ENCODE measurements at regions not wholly inside any gene's neighbourhood (a gene's known extent, or its start where the extent isn't known, plus 50 kb on each side); places are given as distances from the start of the nearest gene placed in this dataset.

DNA sequence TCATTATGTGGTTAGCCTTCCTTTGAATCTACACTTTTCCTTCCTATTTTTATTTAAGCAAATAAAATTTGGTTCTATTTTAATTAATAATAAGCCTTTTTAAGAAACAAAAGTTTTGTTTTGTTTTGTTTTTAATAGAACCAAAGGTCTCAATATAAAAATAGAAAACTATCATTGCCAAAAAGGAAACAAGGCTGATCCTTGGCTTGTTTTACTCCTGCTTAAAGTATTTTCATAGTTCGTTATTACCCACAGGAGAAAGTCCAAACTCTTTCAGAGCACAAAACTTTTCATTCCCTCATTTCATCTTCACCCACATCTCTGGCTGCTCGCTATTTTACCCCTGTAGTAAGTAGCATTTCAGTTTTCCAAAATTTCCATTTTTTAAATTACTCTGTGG, 374.8 kb downstream of the SEMA3D start:
- TF ChIP-seq, protein P1, sequence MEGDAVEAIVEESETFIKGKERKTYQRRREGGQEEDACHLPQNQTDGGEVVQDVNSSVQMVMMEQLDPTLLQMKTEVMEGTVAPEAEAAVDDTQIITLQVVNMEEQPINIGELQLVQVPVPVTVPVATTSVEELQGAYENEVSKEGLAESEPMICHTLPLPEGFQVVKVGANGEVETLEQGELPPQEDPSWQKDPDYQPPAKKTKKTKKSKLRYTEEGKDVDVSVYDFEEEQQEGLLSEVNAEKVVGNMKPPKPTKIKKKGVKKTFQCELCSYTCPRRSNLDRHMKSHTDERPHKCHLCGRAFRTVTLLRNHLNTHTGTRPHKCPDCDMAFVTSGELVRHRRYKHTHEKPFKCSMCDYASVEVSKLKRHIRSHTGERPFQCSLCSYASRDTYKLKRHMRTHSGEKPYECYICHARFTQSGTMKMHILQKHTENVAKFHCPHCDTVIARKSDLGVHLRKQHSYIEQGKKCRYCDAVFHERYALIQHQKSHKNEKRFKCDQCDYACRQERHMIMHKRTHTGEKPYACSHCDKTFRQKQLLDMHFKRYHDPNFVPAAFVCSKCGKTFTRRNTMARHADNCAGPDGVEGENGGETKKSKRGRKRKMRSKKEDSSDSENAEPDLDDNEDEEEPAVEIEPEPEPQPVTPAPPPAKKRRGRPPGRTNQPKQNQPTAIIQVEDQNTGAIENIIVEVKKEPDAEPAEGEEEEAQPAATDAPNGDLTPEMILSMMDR (IDR thresholded peaks at IDR 0.05; ENCODE audit: low read depth, low read length): no peak
- no peak for TF ChIP-seq EZH2phosphoT487 (IDR thresholded peaks at IDR 0.05; ENCODE audit: low read depth)
- Histone ChIP-seq H3K36me3 (replicated peaks; ENCODE audit: low read depth, low read length) (no peaks in the 10 kb centered on the region), H3K27ac (ENCODE audit: low read length) (no peak overlapping the region), H2AFZ (ENCODE audit: low read depth, low read length) (no peak overlapping the region), H3K9me3 (ENCODE audit: insufficient read depth, low read length) (no peaks in the 10 kb centered on the region), H3K4me3 (ENCODE audit: low read length) (no peak overlapping the region), H3K9ac (ENCODE audit: low read length) (no peak overlapping the region), H4K20me1 (ENCODE audit: insufficient read depth, low read length) (no peaks in the 10 kb centered on the region), H3K4me2 (ENCODE audit: low read length) (no peak overlapping the region), H3K79me2 (ENCODE audit: low read length) (no peaks in the 10 kb centered on the region), H3K27me3 (ENCODE audit: low read depth, low read length) (no peaks in the 10 kb centered on the region), H3K4me1 (ENCODE audit: low read length) (no peaks in the 10 kb centered on the region)

DNA sequence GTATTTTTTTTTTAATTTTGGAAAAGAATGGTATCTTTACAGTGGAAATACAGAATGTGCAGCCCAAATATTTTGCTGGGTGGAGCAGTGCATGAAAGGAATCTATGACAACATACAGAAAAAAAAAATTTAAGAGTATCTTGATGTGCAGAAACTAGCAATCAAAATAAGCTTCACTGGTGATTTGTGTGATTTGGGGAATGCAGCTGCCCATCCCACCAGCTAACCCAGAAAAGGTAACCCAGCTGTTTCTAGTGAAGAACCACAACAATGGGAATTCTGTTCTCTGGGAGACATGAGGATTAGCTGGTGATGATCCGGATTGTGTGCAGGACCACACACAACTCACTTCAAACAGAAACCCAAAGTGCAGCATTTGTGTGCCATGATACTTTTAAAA, 375.5 kb downstream of the SEMA3D start:
- H4K20me1 ChIP-seq (ENCODE audit: insufficient read depth, low read length): no peaks in the 10 kb centered on the region
- no peak overlapping the region for H2AFZ ChIP-seq (ENCODE audit: low read depth, low read length)
- TF ChIP-seq EZH2phosphoT487 (IDR thresholded peaks at IDR 0.05; ENCODE audit: low read depth): no peak
- TF ChIP-seq, protein P1 (IDR thresholded peaks at IDR 0.05; ENCODE audit: low read depth, low read length): no peak
- no peaks in the 10 kb centered on the region for H3K27me3 ChIP-seq (ENCODE audit: low read depth, low read length)
- H3K79me2 ChIP-seq (ENCODE audit: low read length): no peaks in the 10 kb centered on the region
- H3K9me3 ChIP-seq (ENCODE audit: insufficient read depth, low read length): no peaks in the 10 kb centered on the region
- H3K4me3 ChIP-seq (ENCODE audit: low read length): no peak overlapping the region
- H3K27ac ChIP-seq (ENCODE audit: low read length): no peak overlapping the region
- no peak overlapping the region for H3K4me2 ChIP-seq (ENCODE audit: low read length)
- H3K4me1 ChIP-seq (ENCODE audit: low read length): no peaks in the 10 kb centered on the region
- no peak overlapping the region for H3K9ac ChIP-seq (ENCODE audit: low read length)
- no peaks in the 10 kb centered on the region for H3K36me3 ChIP-seq (replicated peaks; ENCODE audit: low read depth, low read length)

- H3K36me3 ChIP-seq (replicated peaks; ENCODE audit: low read depth, low read length): no peaks in the 10 kb centered on the region
- H2AFZ ChIP-seq (ENCODE audit: low read depth, low read length): no peak overlapping the region
Observed at GRCh38 chr7:84809877-84810276, 377.0 kb downstream of the SEMA3D start.

GRCh38 chr7:84803979-84804378, 382.9 kb downstream of the SEMA3D start:
- Histone ChIP-seq H3K27ac (ENCODE audit: low read length) (no peak overlapping the region), H3K4me2 (ENCODE audit: low read length) (no peak overlapping the region), H3K4me3 (ENCODE audit: low read length) (no peak overlapping the region), H3K27me3 (ENCODE audit: low read depth, low read length) (no peaks in the 10 kb centered on the region), H3K36me3 (replicated peaks; ENCODE audit: low read depth, low read length) (no peaks in the 10 kb centered on the region), H3K9ac (ENCODE audit: low read length) (no peak overlapping the region), H3K79me2 (ENCODE audit: low read length) (no peaks in the 10 kb centered on the region), H3K9me3 (ENCODE audit: insufficient read depth, low read length) (no peaks in the 10 kb centered on the region), H2AFZ (ENCODE audit: low read depth, low read length) (no peak overlapping the region), H4K20me1 (ENCODE audit: insufficient read depth, low read length) (no peaks in the 10 kb centered on the region), H3K4me1 (ENCODE audit: low read length) (no peaks in the 10 kb centered on the region)
- TF ChIP-seq, protein P1 (IDR thresholded peaks at IDR 0.05; ENCODE audit: low read depth, low read length): no peak
- no peak for TF ChIP-seq EZH2phosphoT487 (IDR thresholded peaks at IDR 0.05; ENCODE audit: low read depth)

More at GRCh38 chr7:84809877-84810276, 377.0 kb downstream of the SEMA3D start:
- Histone ChIP-seq H3K9me3 (ENCODE audit: insufficient read depth, low read length) (no peaks in the 10 kb centered on the region), H3K4me1 (ENCODE audit: low read length) (no peaks in the 10 kb centered on the region), H3K27ac (ENCODE audit: low read length) (no peak overlapping the region), H3K4me3 (ENCODE audit: low read length) (no peak overlapping the region), H3K27me3 (ENCODE audit: low read depth, low read length) (no peaks in the 10 kb centered on the region), H4K20me1 (ENCODE audit: insufficient read depth, low read length) (no peaks in the 10 kb centered on the region), H3K9ac (ENCODE audit: low read length) (no peak overlapping the region), H3K79me2 (ENCODE audit: low read length) (no peaks in the 10 kb centered on the region), H3K4me2 (ENCODE audit: low read length) (no peak overlapping the region)
- TF ChIP-seq, protein P1 (IDR thresholded peaks at IDR 0.05; ENCODE audit: low read depth, low read length): no peak
- no peak for TF ChIP-seq EZH2phosphoT487 (IDR thresholded peaks at IDR 0.05; ENCODE audit: low read depth)

All from OCI-LY3 (cell line).